Cardiac muscle cell (in vitro differentiated cells and primary cell): ENCODE measurements at regions not wholly inside any gene's neighbourhood (a gene's known extent, or its start where the extent isn't known, plus 50 kb on each side); places are given as distances from the start of the nearest gene placed in this dataset.

Experiments used
- DNase-seq, 2 donors: peaks; one replicate each; pipeline versions ENCODE4 v3.0.0 to v3.0.0-alpha.2; 2010 to 2017; ENCODE audit warnings: low read depth in 1 of 2, low spot score in 1 of 2
- H3K27ac ChIP-seq: fragments of 200-600 bp; sonication (generic); 2 replicates; pipeline ENCODE4 v1.5.1; 2016
- H3K27me3 ChIP-seq: fragments of 200-600 bp; sonication (generic); 2 replicates; pipeline ENCODE4 v1.6.0; 2016; ENCODE audit warnings: control low read depth
- H3K36me3 ChIP-seq: fragments of 200-600 bp; sonication (generic); 2 replicates; pipeline ENCODE4 v1.5.1; 2016; ENCODE audit warnings: control low read depth
- H3K4me1 ChIP-seq: fragments of 200-600 bp; sonication (generic); 2 replicates; pipeline ENCODE4 v1.8.1; 2017; ENCODE audit warnings: low read depth, mild to moderate bottlenecking, mixed run types
- H3K4me3 ChIP-seq: fragments of 200-600 bp; sonication (generic); 2 replicates; pipeline ENCODE4 v1.5.1; 2016; ENCODE audit warnings: mild to moderate bottlenecking
- H3K9me3 ChIP-seq: fragments of 200-600 bp; sonication (generic); 2 replicates; pipeline ENCODE4 v1.5.1; 2017; ENCODE audit warnings: low read depth, mild to moderate bottlenecking, control low read depth
- TF ChIP-seq, protein P1 (sequence below): IDR thresholded peaks from 2 replicates; pipeline ENCODE4 v1.5.1; 2012; ENCODE audit warnings: low read depth, mild to moderate bottlenecking, low read length

DNA sequence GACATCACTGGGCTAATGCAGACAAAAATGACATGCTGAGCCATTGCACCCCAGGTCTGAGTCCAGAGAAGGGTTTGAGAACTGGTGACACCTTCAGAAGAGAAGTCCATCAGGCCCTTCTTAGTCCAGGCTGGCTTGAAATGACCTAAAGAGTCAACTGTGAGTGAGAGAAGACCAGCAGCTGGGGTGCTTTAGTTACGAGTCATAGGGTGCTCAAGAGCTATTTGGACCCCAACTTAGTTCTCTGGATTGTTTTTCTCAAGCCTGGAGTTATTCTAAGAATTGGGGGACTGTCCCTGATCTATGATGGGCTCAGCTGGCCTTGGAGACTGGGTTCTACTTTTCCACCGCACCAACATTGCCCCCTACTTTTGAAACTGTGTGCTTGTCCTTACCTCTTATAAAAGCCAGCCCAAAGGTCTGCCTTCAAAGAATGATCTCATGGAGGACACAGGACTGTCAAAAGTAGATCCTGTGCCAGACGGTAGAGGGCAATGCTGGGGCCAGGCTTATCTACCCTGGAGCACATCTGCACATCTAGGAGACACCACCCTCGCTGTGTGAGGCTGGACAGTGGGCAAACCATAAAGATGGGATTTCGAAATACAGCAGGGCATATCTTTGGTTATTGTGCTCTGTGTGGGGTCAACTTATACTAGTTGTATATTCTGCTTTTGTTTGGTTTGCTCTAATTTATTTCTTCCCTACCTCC, 333.0 kb upstream of the SLC14A2 start:
- Histone ChIP-seq H3K36me3 (no peaks in the 10 kb centered on the region), H3K4me1 (no peaks in the 10 kb centered on the region), H3K4me3 (no peak overlapping the region), H3K27ac (no peak overlapping the region), H3K9me3 (no peaks in the 10 kb centered on the region), H3K27me3 (no peaks in the 10 kb centered on the region)
- TF ChIP-seq, protein P1, sequence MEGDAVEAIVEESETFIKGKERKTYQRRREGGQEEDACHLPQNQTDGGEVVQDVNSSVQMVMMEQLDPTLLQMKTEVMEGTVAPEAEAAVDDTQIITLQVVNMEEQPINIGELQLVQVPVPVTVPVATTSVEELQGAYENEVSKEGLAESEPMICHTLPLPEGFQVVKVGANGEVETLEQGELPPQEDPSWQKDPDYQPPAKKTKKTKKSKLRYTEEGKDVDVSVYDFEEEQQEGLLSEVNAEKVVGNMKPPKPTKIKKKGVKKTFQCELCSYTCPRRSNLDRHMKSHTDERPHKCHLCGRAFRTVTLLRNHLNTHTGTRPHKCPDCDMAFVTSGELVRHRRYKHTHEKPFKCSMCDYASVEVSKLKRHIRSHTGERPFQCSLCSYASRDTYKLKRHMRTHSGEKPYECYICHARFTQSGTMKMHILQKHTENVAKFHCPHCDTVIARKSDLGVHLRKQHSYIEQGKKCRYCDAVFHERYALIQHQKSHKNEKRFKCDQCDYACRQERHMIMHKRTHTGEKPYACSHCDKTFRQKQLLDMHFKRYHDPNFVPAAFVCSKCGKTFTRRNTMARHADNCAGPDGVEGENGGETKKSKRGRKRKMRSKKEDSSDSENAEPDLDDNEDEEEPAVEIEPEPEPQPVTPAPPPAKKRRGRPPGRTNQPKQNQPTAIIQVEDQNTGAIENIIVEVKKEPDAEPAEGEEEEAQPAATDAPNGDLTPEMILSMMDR: no peak
- no peak for DNase-seq

DNA sequence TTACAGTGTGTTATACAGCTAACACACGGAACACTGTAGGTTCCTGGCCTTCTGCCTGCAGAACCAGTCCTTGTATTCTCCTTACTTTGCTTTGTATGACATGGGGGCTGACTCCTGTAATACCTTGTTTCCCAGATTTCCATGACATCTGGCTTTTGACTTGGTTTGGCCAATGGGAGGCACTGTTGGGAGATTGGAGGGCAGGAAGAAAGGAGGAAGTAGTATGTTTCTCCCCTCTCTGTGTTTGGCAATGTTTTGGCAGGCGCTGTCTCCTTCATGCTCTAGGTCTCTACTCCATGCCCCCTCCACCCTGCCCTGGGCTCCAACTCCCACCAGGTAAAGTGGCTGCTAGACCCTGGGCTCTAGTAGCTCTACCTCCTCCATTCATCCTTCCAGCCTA, 331.1 kb upstream of the SLC14A2 start:
- TF ChIP-seq, protein P1: no peak
- no peak overlapping the region for H3K27ac ChIP-seq
- H3K4me3 ChIP-seq: no peak overlapping the region
- no peaks in the 10 kb centered on the region for H3K36me3 ChIP-seq
- H3K9me3 ChIP-seq: no peaks in the 10 kb centered on the region
- H3K27me3 ChIP-seq: no peaks in the 10 kb centered on the region
- no peak for DNase-seq
- H3K4me1 ChIP-seq: no peaks in the 10 kb centered on the region

GRCh38 chr18:45284851-45285250, 330.4 kb upstream of the SLC14A2 start:
- Histone ChIP-seq H3K4me1 (no peaks in the 10 kb centered on the region), H3K4me3 (no peak overlapping the region), H3K9me3 (no peaks in the 10 kb centered on the region), H3K27ac (no peak overlapping the region), H3K36me3 (no peaks in the 10 kb centered on the region), H3K27me3 (no peaks in the 10 kb centered on the region)
- TF ChIP-seq, protein P1: no peak
- no peak for DNase-seq

GRCh38 chr18:45285251-45285650, 330.0 kb upstream of the SLC14A2 start:
- H3K9me3 ChIP-seq: no peaks in the 10 kb centered on the region
- no peaks in the 10 kb centered on the region for H3K4me1 ChIP-seq
- no peak overlapping the region for H3K27ac ChIP-seq
- no peaks in the 10 kb centered on the region for H3K36me3 ChIP-seq
- TF ChIP-seq, protein P1: no peak
- DNase-seq: no peak
- H3K27me3 ChIP-seq: no peaks in the 10 kb centered on the region
- H3K4me3 ChIP-seq: no peak overlapping the region

- H3K36me3 ChIP-seq: no peaks in the 10 kb centered on the region
- H3K27me3 ChIP-seq: no peaks in the 10 kb centered on the region
- H3K27ac ChIP-seq: no peak overlapping the region
- TF ChIP-seq, protein P1: no peak
- no peaks in the 10 kb centered on the region for H3K4me1 ChIP-seq
- H3K4me3 ChIP-seq: no peak overlapping the region
- H3K9me3 ChIP-seq: no peaks in the 10 kb centered on the region
- no peak for DNase-seq
Observed at GRCh38 chr18:45286431-45286830, 328.8 kb upstream of the SLC14A2 start.
